ENCODE measurements at regions not wholly inside any gene's neighbourhood (a gene's known extent, or its start where the extent isn't known, plus 50 kb on each side); places are given as distances from the start of the nearest gene placed in this dataset.

DNA sequence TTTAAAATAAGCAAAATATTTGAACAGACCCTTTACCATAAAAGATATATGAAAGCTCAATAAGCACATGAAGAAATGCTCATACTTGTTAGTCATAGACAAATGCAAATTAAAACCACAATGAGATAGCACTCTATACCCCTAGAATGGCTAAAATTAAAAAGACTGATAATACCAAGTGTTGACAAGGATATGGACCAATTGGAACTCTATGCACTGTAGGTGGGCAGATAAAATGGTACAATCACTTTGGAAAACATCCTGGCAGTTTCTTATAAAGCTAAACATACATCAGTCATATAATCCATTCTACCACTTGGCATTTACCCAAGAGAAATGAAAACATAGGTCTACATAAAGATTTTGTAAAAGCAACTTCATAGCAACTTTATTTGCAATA lies 293.0 kb upstream of the TLE3 start:
- TF ChIP-seq, protein P1, sequence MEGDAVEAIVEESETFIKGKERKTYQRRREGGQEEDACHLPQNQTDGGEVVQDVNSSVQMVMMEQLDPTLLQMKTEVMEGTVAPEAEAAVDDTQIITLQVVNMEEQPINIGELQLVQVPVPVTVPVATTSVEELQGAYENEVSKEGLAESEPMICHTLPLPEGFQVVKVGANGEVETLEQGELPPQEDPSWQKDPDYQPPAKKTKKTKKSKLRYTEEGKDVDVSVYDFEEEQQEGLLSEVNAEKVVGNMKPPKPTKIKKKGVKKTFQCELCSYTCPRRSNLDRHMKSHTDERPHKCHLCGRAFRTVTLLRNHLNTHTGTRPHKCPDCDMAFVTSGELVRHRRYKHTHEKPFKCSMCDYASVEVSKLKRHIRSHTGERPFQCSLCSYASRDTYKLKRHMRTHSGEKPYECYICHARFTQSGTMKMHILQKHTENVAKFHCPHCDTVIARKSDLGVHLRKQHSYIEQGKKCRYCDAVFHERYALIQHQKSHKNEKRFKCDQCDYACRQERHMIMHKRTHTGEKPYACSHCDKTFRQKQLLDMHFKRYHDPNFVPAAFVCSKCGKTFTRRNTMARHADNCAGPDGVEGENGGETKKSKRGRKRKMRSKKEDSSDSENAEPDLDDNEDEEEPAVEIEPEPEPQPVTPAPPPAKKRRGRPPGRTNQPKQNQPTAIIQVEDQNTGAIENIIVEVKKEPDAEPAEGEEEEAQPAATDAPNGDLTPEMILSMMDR (IDR thresholded peaks at IDR 0.05): no peak
- TF ChIP-seq POLR2A (IDR thresholded peaks at IDR 0.05): no peak
